Astrocyte (in vitro differentiated cells and primary cell): ENCODE measurements at regions not wholly inside any gene's neighbourhood (a gene's known extent, or its start where the extent isn't known, plus 50 kb on each side); places are given as distances from the start of the nearest gene placed in this dataset.

Source experiments
- DNase-seq: peaks from one replicate; pipeline ENCODE4 v3.0.0-alpha.2; 2010; ENCODE audit warnings: low read depth
- FAIRE-seq: peaks from 2 replicates; lab custom pipeline; 2011; peaks lifted over from hg19 to GRCh38; lab: Jason Lieb, UNC
- H2AFZ ChIP-seq: 2 replicates; pipeline ENCODE4 v1.6.0; 2012; ENCODE audit warnings: low read depth, low read length, inconsistent platforms
- H3K27ac ChIP-seq: 2 replicates; pipeline ENCODE4 v1.5.1; 2011; ENCODE audit warnings: low read depth, low read length, inconsistent platforms
- H3K27me3 ChIP-seq: 2 replicates; pipeline ENCODE4 v1.6.0; 2011; ENCODE audit warnings: low read length, inconsistent platforms; ENCODE audit not compliant: insufficient read depth
- H3K36me3 ChIP-seq: 2 replicates; pipeline ENCODE4 v1.5.1; 2011; ENCODE audit warnings: low read length, inconsistent platforms; ENCODE audit not compliant: insufficient read depth
- H3K4me1 ChIP-seq: 2 replicates; pipeline ENCODE4 v1.5.1; 2011; ENCODE audit warnings: low read length, inconsistent platforms; ENCODE audit not compliant: insufficient read depth
- H3K4me2 ChIP-seq: 2 replicates; pipeline ENCODE4 v1.6.0; 2012; ENCODE audit warnings: low read length, inconsistent platforms
- H3K4me3 ChIP-seq: 2 replicates; pipeline ENCODE4 v1.5.1; 2011; ENCODE audit warnings: low read depth, mild to moderate bottlenecking, low read length, inconsistent platforms; ENCODE audit not compliant: insufficient read depth
- H3K79me2 ChIP-seq: 2 replicates; pipeline ENCODE4 v1.6.0; 2012; ENCODE audit warnings: mild to moderate bottlenecking, low read length, inconsistent platforms; ENCODE audit not compliant: insufficient read depth
- H3K9ac ChIP-seq: 2 replicates; pipeline ENCODE4 v1.6.0; 2012; ENCODE audit warnings: mild to moderate bottlenecking, low read length, inconsistent platforms
- H3K9me3 ChIP-seq: 2 replicates; pipeline ENCODE4 v1.5.1; 2012; ENCODE audit warnings: low read depth, mild to moderate bottlenecking, low read length, inconsistent platforms; ENCODE audit not compliant: insufficient read depth
- H4K20me1 ChIP-seq: 2 replicates; pipeline ENCODE4 v1.6.0; 2012; ENCODE audit warnings: low read length, inconsistent platforms; ENCODE audit not compliant: insufficient read depth
- H3K27ac Mint-ChIP-seq: one replicate; pipeline ENCODE4 v1.8.0; 2021; ENCODE audit warnings: mild to moderate bottlenecking, mixed read lengths; ENCODE audit not compliant: unreplicated experiment
- H3K27me3 Mint-ChIP-seq: one replicate; pipeline ENCODE4 v1.8.0; 2021; ENCODE audit warnings: low read depth, mixed read lengths; ENCODE audit not compliant: unreplicated experiment
- H3K36me3 Mint-ChIP-seq: one replicate; pipeline ENCODE4 v1.8.0; 2021; ENCODE audit warnings: low read depth, mixed read lengths; ENCODE audit not compliant: unreplicated experiment
- H3K4me1 Mint-ChIP-seq: one replicate; pipeline ENCODE4 v1.8.0; 2021; ENCODE audit warnings: low read depth, mixed read lengths; ENCODE audit not compliant: unreplicated experiment
- H3K4me3 Mint-ChIP-seq: one replicate; pipeline ENCODE4 v1.8.0; 2021; ENCODE audit warnings: mild to moderate bottlenecking, moderate library complexity, mixed read lengths; ENCODE audit not compliant: unreplicated experiment
- H3K9me3 Mint-ChIP-seq: one replicate; pipeline ENCODE4 v1.8.0; 2021; ENCODE audit warnings: mild to moderate bottlenecking, mixed read lengths; ENCODE audit not compliant: unreplicated experiment
- CTCF ChIP-seq: IDR thresholded peaks from 2 replicates; pipeline ENCODE4 v1.5.1; 2011; ENCODE audit warnings: low read depth, mild to moderate bottlenecking, inconsistent platforms, low read length, moderate library complexity; ENCODE audit not compliant: insufficient read depth
- EZH2 ChIP-seq: IDR thresholded peaks from 2 replicates; pipeline ENCODE4 v1.6.1; 2012; ENCODE audit warnings: mild to moderate bottlenecking, low read length, inconsistent platforms; ENCODE audit not compliant: insufficient read depth

GRCh38 chr4:157502656-157503055 is 282.1 kb downstream of the GRIA2 start:
- no peaks in the 10 kb centered on the region for H3K4me1 Mint-ChIP-seq
- no peaks in the 10 kb centered on the region for H3K4me1 ChIP-seq
- H3K36me3 ChIP-seq, result no peaks in the 10 kb centered on the region
- no peaks in the 10 kb centered on the region for H3K27me3 Mint-ChIP-seq
- no peaks in the 10 kb centered on the region for H3K9me3 Mint-ChIP-seq
- H3K9me3 ChIP-seq, result no peaks in the 10 kb centered on the region
- no peak overlapping the region for H3K9ac ChIP-seq
- no peak overlapping the region for H3K27ac ChIP-seq
- FAIRE-seq (no peak), DNase-seq (no peak)
- no peaks in the 10 kb centered on the region for H3K79me2 ChIP-seq
- no peaks in the 10 kb centered on the region for H3K36me3 Mint-ChIP-seq
- no peak overlapping the region for H3K4me3 Mint-ChIP-seq
- no peak overlapping the region for H2AFZ ChIP-seq
- no peaks in the 10 kb centered on the region for H3K27me3 ChIP-seq
- H3K4me2 ChIP-seq, result no peak overlapping the region
- TF ChIP-seq CTCF (no peak), EZH2 (no peak)
- no peak overlapping the region for H3K4me3 ChIP-seq
- H4K20me1 ChIP-seq, result no peaks in the 10 kb centered on the region
- no peak overlapping the region for H3K27ac Mint-ChIP-seq

- Mint-ChIP-seq H3K36me3 (no peaks in the 10 kb centered on the region), H3K27me3 (no peaks in the 10 kb centered on the region), H3K27ac (no peak overlapping the region), H3K4me3 (no peak overlapping the region), H3K9me3 (peaks cover 9% of the 10 kb centered on the region), H3K4me1 (peaks cover 13% of the 10 kb centered on the region)
- H3K36me3 ChIP-seq, result no peaks in the 10 kb centered on the region
- no peak for FAIRE-seq
- TF ChIP-seq CTCF, result no peak
- TF ChIP-seq EZH2, result no peak
- H3K4me2 ChIP-seq, result peak overlapping the region; percentile 42
- no peaks in the 10 kb centered on the region for H3K27me3 ChIP-seq
- no peak for DNase-seq
- no peak overlapping the region for H3K27ac ChIP-seq
- H3K4me3 ChIP-seq, result no peak overlapping the region
- no peaks in the 10 kb centered on the region for H4K20me1 ChIP-seq
- no peaks in the 10 kb centered on the region for H3K9me3 ChIP-seq
- H3K4me1 ChIP-seq, result no peaks in the 10 kb centered on the region
- no peaks in the 10 kb centered on the region for H3K79me2 ChIP-seq
- no peak overlapping the region for H2AFZ ChIP-seq
- H3K9ac ChIP-seq, result no peak overlapping the region
These were observed 239.3 kb downstream of the GRIA2 start for GRCh38 chr4:157459785-157460184.

- Histone ChIP-seq H3K27ac (no peak overlapping the region), H3K27me3 (no peaks in the 10 kb centered on the region), H3K9ac (no peak overlapping the region), H3K79me2 (no peaks in the 10 kb centered on the region), H4K20me1 (no peaks in the 10 kb centered on the region), H3K4me3 (no peak overlapping the region), H3K36me3 (no peaks in the 10 kb centered on the region), H3K4me2 (no peak overlapping the region), H2AFZ (no peak overlapping the region), H3K4me1 (no peaks in the 10 kb centered on the region), H3K9me3 (no peaks in the 10 kb centered on the region)
- Mint-ChIP-seq H3K27ac (no peak overlapping the region), H3K36me3 (no peaks in the 10 kb centered on the region), H3K27me3 (no peaks in the 10 kb centered on the region), H3K9me3 (no peaks in the 10 kb centered on the region), H3K4me3 (no peak overlapping the region), H3K4me1 (no peaks in the 10 kb centered on the region)
- TF ChIP-seq EZH2 (no peak), CTCF (no peak)
- no peak for FAIRE-seq
- no peak for DNase-seq
These were observed 226.7 kb downstream of the GRIA2 start for GRCh38 chr4:157447195-157447594.
